GM18951 (cell line): ENCODE measurements at regions not wholly inside any gene's neighbourhood (a gene's known extent, or its start where the extent isn't known, plus 50 kb on each side); places are given as distances from the start of the nearest gene placed in this dataset.

ENCODE experiments used
- POLR2A ChIP-seq: IDR thresholded peaks from 4 replicates; pipeline ENCODE4 v1.6.1; 2011; ENCODE audit warnings: mild to moderate bottlenecking; ENCODE audit not compliant: insufficient read length, insufficient read depth; ENCODE audit errors: extremely low read depth
- in situ Hi-C: fragments of 300-500 bp; cut with MboI; formaldehyde crosslinking; loops from one replicate; pipeline ENCODE4 v1.12.0; 2022; ENCODE audit warnings: low sequenced_read_pairs, mixed read lengths, inconsistent platforms; ENCODE audit not compliant: unreplicated experiment

- TF ChIP-seq POLR2A: no peak
- in situ Hi-C loops: no loop called here
Measured at GRCh38 chr13:104137416-104137815, 1071.2 kb upstream of the SLC10A2 start.

- in situ Hi-C loops: no loop called here
- TF ChIP-seq POLR2A: no peak
Measured at GRCh38 chr13:104132849-104133248, 1066.6 kb upstream of the SLC10A2 start.

- TF ChIP-seq POLR2A: no peak
- in situ Hi-C loops: no loop called here
Measured at GRCh38 chr13:104114101-104114500, 1047.9 kb upstream of the SLC10A2 start.

GRCh38 chr13:104111031-104111430 is 1044.8 kb upstream of the SLC10A2 start:
- TF ChIP-seq POLR2A: no peak
- in situ Hi-C loops: no loop called here

- in situ Hi-C loops: no loop called here
- no peak for TF ChIP-seq POLR2A
Measured at GRCh38 chr13:104106705-104107393, 1040.6 kb upstream of the SLC10A2 start.

- no peak for TF ChIP-seq POLR2A
- in situ Hi-C loops: no loop called here
Measured at GRCh38 chr13:104105418-104106355, 1039.5 kb upstream of the SLC10A2 start.

- in situ Hi-C loops: no loop called here
- TF ChIP-seq POLR2A: no peak
Measured at GRCh38 chr13:104099750-104100149, 1033.5 kb upstream of the SLC10A2 start.

- no peak for TF ChIP-seq POLR2A
- in situ Hi-C loops: no loop called here
Measured at GRCh38 chr13:104098421-104098820, 1032.2 kb upstream of the SLC10A2 start.

- in situ Hi-C loops: no loop called here
- TF ChIP-seq POLR2A: no peak
Measured at GRCh38 chr13:104086759-104087158, 1020.5 kb upstream of the SLC10A2 start.

- TF ChIP-seq POLR2A: no peak
- in situ Hi-C loops: no loop called here
Measured at GRCh38 chr13:104086210-104086609, 1020.0 kb upstream of the SLC10A2 start.

- in situ Hi-C loops: no loop called here
Measured at GRCh38 chr13:104085611-104086010, 1019.4 kb upstream of the SLC10A2 start.

GRCh38 chr13:104074326-104074725 is 1008.1 kb upstream of the SLC10A2 start:
- in situ Hi-C loops: no loop called here
- no peak for TF ChIP-seq POLR2A

More at GRCh38 chr13:104085611-104086010, 1019.4 kb upstream of the SLC10A2 start:
- no peak for TF ChIP-seq POLR2A

- in situ Hi-C loops: no loop called here
- no peak for TF ChIP-seq POLR2A
Measured at GRCh38 chr13:104071806-104072205, 1005.6 kb upstream of the SLC10A2 start.

GRCh38 chr13:104065328-104065727 is 999.1 kb upstream of the SLC10A2 start:
- TF ChIP-seq POLR2A: no peak
- in situ Hi-C loops: no loop called here
